ENCODE measurements at regions not wholly inside any gene's neighbourhood (a gene's known extent, or its start where the extent isn't known, plus 50 kb on each side); places are given as distances from the start of the nearest gene placed in this dataset.

DNA sequence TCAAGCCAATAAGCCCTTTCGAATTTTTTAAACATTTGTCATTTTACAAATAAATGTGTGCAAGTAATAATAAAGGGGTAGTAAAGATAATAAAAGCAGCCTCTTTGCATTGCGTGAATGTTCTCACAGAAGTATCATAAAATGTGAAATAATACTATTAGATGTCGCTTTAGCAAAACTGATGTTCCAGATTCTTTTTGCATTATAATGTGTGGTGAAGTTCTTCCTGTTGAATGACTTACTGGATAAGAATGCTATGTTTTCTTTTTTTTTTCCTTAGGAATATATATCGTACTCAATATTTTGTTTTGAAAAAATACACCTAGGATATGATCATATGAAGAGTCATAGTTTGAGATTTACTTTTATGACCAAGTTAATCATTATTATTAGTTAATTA, 85.2 kb upstream of the CDH12 start:
- POLR2A ChIA-PET: no interaction called here
- no peak for DNase-seq (ENCODE audit: extremely low spot score)
- CTCF ChIA-PET: no interaction called here
- TF ChIP-seq, protein P1, sequence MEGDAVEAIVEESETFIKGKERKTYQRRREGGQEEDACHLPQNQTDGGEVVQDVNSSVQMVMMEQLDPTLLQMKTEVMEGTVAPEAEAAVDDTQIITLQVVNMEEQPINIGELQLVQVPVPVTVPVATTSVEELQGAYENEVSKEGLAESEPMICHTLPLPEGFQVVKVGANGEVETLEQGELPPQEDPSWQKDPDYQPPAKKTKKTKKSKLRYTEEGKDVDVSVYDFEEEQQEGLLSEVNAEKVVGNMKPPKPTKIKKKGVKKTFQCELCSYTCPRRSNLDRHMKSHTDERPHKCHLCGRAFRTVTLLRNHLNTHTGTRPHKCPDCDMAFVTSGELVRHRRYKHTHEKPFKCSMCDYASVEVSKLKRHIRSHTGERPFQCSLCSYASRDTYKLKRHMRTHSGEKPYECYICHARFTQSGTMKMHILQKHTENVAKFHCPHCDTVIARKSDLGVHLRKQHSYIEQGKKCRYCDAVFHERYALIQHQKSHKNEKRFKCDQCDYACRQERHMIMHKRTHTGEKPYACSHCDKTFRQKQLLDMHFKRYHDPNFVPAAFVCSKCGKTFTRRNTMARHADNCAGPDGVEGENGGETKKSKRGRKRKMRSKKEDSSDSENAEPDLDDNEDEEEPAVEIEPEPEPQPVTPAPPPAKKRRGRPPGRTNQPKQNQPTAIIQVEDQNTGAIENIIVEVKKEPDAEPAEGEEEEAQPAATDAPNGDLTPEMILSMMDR (IDR thresholded peaks at IDR 0.05; ENCODE audit: control extremely low read depth, extremely low read depth, low read depth, missing control alignments): no peak

DNA sequence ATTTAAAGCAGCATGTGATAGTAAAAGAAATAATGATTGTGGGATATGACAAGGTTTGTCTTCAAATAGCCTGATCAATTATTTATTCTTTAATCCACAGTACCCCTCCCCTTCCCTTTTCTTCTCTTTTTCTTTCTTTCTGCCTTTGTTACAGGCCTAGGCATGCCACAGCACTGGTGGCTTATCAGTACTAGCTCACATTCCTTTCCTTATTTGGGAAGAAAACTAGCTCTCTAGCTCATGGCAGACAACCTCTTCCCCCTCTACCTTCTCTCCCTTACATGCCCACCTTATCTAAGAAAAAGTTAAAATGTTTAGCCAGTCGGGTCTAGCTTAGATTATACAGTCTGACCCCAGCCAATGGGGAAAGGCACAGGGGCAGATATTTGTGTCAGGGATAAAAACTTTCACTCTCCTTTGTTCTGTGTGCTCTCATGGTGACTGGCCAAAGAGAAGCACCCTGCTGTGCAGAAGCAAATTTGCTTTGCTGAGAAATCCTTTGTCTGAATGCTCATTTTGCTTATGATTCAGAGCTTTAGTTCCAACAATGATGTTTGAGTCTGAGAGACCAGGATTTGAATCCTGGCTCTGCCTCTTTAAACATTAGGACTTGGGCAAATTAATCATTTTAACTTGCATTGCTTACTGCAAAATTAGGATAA, 75.8 kb upstream of the CDH12 start:
- no peak for DNase-seq (ENCODE audit: extremely low spot score)
- TF ChIP-seq, protein P1 (IDR thresholded peaks at IDR 0.05; ENCODE audit: control extremely low read depth, extremely low read depth, low read depth, missing control alignments): no peak
- ChIA-PET POLR2A (no interaction called here), CTCF (interaction anchor here (0.9 kb wide), 1 partner anchor 18 kb away, joined by 3 read pairs; no protein-coding TSS in a partner anchor)

DNA sequence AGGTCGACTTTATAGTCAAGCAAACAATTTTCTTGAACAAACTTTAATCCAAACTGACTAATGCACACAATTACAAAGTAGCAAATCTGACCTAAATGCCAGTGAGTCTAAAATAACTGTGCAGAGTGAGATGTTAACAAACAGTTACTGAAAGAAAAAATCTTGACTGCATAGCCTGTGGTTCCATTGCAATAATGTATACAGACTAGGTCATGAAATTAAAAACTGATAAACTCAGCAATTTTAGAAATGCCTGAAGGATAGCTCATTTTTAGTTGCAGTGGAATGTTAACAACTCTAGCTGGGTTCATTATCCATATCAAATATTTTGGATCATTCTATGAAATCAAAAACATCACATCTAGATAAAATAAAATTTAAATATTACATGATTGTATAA, 73.4 kb upstream of the CDH12 start:
- TF ChIP-seq, protein P1 (IDR thresholded peaks at IDR 0.05; ENCODE audit: control extremely low read depth, extremely low read depth, low read depth, missing control alignments): no peak
- ChIA-PET POLR2A (no interaction called here), CTCF (no interaction called here)
- DNase-seq (ENCODE audit: extremely low spot score): no peak

DNA sequence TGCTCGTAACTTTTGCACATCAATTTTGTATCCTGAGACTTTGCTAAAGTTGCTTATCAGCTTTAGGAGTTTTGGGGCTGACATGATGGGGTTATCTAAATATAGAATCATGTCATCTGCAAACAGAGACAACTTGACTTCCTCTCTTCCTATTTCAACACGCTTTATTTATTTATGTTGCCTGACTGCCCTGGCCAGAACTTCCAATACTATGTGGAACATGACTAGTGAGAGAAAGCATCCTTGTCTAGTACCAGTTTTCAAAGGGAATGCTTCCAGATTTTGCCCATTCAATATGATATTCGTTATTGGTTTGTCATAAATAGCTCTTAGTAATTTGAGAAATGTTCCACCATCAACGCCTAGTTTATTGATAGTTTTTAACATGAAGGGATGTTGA, 65.4 kb upstream of the CDH12 start:
- TF ChIP-seq, protein P1 (IDR thresholded peaks at IDR 0.05; ENCODE audit: control extremely low read depth, extremely low read depth, low read depth, missing control alignments): no peak
- ChIA-PET CTCF (interaction anchor here (1.2 kb wide), 1 partner anchor 10 kb away, joined by 3 read pairs; no protein-coding TSS in a partner anchor), POLR2A (no interaction called here)
- no peak for DNase-seq (ENCODE audit: extremely low spot score)

DNA sequence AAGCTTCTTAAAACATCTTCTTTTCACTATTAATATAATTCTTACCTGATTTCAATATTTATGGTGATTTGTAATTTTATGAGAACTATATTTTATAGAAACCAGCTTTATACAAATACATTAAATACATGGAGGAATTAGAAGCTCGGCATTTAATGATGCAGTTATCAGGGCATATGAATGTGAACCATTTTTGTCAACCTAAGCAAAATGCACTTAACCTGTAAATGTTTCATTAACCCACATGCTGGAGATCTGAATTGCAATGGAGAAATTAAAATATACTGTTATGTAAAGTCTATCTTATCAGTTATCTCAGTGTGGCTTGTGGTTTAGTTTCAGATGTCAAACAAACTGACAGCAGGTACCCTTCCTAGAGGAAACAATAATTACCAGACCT, 63.2 kb upstream of the CDH12 start:
- ChIA-PET CTCF (no interaction called here), POLR2A (no interaction called here)
- TF ChIP-seq, protein P1 (IDR thresholded peaks at IDR 0.05; ENCODE audit: control extremely low read depth, extremely low read depth, low read depth, missing control alignments): no peak
- no peak for DNase-seq (ENCODE audit: extremely low spot score)

DNA sequence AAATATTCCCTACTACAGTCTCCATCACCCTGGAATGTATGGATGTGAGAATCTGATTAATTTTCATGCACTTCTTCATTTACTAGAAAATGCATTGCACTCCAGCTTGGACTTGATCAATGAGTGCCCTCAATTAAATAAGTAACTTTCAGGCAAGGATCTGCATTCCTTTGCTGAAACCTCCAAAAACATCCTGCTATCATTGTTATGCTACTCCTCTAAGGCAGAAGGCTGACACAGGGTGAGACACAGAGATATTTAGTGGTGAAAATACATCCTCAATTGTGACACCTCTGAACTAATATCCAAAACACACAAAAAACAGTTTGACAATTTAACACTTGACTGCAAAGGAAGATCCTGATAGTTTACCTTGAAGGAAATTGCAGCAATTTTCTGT, 57.9 kb upstream of the CDH12 start:
- no peak for DNase-seq (ENCODE audit: extremely low spot score)
- ChIA-PET CTCF (no interaction called here), POLR2A (no interaction called here)
- TF ChIP-seq, protein P1 (IDR thresholded peaks at IDR 0.05; ENCODE audit: control extremely low read depth, extremely low read depth, low read depth, missing control alignments): no peak

All from GM10248 (cell line).